ENCODE measurements at regions not wholly inside any gene's neighbourhood (a gene's known extent, or its start where the extent isn't known, plus 50 kb on each side); places are given as distances from the start of the nearest gene placed in this dataset.

DNA sequence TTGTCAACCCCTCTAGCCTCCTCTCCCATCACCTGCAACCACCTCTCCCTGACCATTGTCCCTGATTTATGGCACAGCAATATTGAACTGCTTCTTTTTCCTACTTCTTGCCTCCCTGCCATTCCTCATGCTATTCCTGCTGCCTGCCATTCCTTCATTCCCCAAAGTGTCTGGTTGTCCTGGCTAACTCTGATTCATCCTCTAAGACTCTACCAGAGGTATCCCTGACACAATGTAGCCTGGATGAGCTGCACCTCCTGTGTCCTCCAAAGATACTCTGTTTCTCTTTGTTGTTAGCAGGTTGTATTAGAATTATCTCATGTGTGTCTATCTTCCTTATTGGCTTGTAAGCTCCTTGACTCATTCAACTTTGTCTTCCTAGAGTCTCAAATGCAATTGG lies 53.5 kb upstream of the PTPN3 start (continued):
- TF ChIP-seq, protein P1, sequence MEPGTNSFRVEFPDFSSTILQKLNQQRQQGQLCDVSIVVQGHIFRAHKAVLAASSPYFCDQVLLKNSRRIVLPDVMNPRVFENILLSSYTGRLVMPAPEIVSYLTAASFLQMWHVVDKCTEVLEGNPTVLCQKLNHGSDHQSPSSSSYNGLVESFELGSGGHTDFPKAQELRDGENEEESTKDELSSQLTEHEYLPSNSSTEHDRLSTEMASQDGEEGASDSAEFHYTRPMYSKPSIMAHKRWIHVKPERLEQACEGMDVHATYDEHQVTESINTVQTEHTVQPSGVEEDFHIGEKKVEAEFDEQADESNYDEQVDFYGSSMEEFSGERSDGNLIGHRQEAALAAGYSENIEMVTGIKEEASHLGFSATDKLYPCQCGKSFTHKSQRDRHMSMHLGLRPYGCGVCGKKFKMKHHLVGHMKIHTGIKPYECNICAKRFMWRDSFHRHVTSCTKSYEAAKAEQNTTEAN (CRISPR knock-in tag; IDR thresholded peaks at IDR 0.05) = no peak
- TF ChIP-seq POLR2A (conservative IDR thresholded peaks at IDR 0.05) (no peak), STAT5A (IDR thresholded peaks at IDR 0.05; ENCODE audit: borderline replicate concordance, low read length) (no peak)

DNA sequence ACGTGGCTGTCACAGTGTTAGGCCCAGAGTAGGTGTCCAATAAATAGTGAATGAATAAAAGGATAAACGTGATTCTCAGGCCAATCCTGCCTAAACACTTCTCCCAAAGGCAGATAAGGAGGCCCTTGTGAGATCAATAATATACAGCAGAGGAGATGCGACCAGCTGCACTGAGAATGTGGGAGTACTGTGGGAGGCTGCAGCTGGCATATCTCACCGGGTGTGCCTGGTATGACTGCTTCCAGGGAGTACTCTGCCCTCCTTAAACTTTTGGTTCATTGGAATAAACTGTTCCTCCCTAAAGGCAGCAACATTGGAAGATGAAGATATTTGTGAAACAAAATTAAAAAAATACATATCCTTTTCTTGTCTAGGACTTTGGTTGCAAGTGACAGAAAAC lies 57.1 kb upstream of the PTPN3 start:
- Histone ChIP-seq H3K27me3 (ENCODE audit: control insufficient read depth in 2 of 2, insufficient read depth in 2 of 2, low read length in 2 of 2) (no peaks in the 10 kb centered on the region), H3K4me1 (replicated peaks in 1 of 2; ENCODE audit: control insufficient read depth in 2 of 2, insufficient read depth in 2 of 2, low read length in 2 of 2) (no peaks in the 10 kb centered on the region), H3K9me3 (replicated peaks; ENCODE audit: control insufficient read depth, insufficient read depth, low read depth, low read length) (no peaks in the 10 kb centered on the region), H3K27ac (ENCODE audit: extremely low read depth, low read depth, low read length) (no peak overlapping the region), H2AFZ (ENCODE audit: low read depth, low read length) (no peak overlapping the region), H4K20me1 (replicated peaks; ENCODE audit: control insufficient read depth, insufficient read depth, low read length) (no peaks in the 10 kb centered on the region; the same call in 1 of the 2 replicates), H3K36me3 (ENCODE audit: control insufficient read depth, insufficient read depth, low read length) (no peaks in the 10 kb centered on the region), H3K9me1 (ENCODE audit: control insufficient read depth, insufficient read depth, low read length) (no peaks in the 10 kb centered on the region), H3K4me2 (ENCODE audit: insufficient read depth, low read length) (no peak overlapping the region), H3K9ac (ENCODE audit: insufficient read depth in 1 of 2, low read depth in 2 of 2, low read length in 2 of 2) (no peak overlapping the region), H3K79me2 (ENCODE audit: control insufficient read depth, insufficient read depth, low read length) (no peaks in the 10 kb centered on the region), H3K4me3 (no peak overlapping the region)
- FAIRE-seq (no peak), ATAC-seq (no peak), DNase-seq (ENCODE audit: extremely low read depth in 1 of 4, low spot score in 3 of 4) (no peak)
- in situ Hi-C loops (cut with MboI) (no loop called here), intact Hi-C loops (cut with micrococcal nuclease) (no loop called here)
- no TSS peak for BruUV-seq (replicated peaks)
- 2% methylated on average over 4 of the region's 4 CpGs for WGBS (ENCODE audit: insufficient coverage, low coverage, missing lambda C conversion rate)
- TF ChIP-seq ZFP36 (IDR thresholded peaks at IDR 0.05; ENCODE audit: low read depth, low read length, partially characterized antibody) = no peak
- no peak for TF ChIP-seq E2F3 (CRISPR knock-in tag; IDR thresholded peaks at IDR 0.05)
- no peak for TF ChIP-seq ERF (CRISPR knock-in tag; IDR thresholded peaks at IDR 0.05)
- TF ChIP-seq, protein P2, sequence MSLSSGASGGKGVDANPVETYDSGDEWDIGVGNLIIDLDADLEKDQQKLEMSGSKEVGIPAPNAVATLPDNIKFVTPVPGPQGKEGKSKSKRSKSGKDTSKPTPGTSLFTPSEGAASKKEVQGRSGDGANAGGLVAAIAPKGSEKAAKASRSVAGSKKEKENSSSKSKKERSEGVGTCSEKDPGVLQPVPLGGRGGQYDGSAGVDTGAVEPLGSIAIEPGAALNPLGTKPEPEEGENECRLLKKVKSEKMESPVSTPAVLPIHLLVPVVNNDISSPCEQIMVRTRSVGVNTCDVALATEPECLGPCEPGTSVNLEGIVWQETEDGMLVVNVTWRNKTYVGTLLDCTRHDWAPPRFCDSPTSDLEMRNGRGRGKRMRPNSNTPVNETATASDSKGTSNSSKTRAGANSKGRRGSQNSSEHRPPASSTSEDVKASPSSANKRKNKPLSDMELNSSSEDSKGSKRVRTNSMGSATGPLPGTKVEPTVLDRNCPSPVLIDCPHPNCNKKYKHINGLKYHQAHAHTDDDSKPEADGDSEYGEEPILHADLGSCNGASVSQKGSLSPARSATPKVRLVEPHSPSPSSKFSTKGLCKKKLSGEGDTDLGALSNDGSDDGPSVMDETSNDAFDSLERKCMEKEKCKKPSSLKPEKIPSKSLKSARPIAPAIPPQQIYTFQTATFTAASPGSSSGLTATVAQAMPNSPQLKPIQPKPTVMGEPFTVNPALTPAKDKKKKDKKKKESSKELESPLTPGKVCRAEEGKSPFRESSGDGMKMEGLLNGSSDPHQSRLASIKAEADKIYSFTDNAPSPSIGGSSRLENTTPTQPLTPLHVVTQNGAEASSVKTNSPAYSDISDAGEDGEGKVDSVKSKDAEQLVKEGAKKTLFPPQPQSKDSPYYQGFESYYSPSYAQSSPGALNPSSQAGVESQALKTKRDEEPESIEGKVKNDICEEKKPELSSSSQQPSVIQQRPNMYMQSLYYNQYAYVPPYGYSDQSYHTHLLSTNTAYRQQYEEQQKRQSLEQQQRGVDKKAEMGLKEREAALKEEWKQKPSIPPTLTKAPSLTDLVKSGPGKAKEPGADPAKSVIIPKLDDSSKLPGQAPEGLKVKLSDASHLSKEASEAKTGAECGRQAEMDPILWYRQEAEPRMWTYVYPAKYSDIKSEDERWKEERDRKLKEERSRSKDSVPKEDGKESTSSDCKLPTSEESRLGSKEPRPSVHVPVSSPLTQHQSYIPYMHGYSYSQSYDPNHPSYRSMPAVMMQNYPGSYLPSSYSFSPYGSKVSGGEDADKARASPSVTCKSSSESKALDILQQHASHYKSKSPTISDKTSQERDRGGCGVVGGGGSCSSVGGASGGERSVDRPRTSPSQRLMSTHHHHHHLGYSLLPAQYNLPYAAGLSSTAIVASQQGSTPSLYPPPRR (CRISPR knock-in tag; IDR thresholded peaks at IDR 0.05; ENCODE audit: borderline replicate concordance) = no peak
- no peak for TF ChIP-seq ZNF444 (CRISPR knock-in tag; IDR thresholded peaks at IDR 0.05)
- TF ChIP-seq, protein P3, sequence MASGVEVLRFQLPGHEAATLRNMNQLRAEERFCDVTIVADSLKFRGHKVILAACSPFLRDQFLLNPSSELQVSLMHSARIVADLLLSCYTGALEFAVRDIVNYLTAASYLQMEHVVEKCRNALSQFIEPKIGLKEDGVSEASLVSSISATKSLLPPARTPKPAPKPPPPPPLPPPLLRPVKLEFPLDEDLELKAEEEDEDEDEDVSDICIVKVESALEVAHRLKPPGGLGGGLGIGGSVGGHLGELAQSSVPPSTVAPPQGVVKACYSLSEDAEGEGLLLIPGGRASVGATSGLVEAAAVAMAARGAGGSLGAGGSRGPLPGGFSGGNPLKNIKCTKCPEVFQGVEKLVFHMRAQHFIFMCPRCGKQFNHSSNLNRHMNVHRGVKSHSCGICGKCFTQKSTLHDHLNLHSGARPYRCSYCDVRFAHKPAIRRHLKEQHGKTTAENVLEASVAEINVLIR (CRISPR knock-in tag; IDR thresholded peaks at IDR 0.05) = no peak
- TF ChIP-seq, protein P4, sequence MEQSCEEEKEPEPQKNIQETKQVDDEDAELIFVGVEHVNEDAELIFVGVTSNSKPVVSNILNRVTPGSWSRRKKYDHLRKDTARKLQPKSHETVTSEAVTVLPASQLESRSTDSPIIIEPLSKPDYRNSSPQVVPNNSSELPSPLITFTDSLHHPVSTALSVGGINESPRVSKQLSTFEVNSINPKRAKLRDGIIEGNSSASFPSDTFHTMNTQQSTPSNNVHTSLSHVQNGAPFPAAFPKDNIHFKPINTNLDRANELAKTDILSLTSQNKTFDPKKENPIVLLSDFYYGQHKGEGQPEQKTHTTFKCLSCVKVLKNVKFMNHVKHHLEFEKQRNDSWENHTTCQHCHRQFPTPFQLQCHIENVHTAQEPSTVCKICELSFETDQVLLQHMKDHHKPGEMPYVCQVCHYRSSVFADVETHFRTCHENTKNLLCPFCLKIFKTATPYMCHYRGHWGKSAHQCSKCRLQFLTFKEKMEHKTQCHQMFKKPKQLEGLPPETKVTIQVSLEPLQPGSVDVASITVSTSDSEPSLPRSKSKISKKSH (CRISPR knock-in tag; IDR thresholded peaks at IDR 0.05) = no peak
- no peak for TF ChIP-seq PURB (CRISPR knock-in tag; IDR thresholded peaks at IDR 0.05; ENCODE audit: low read depth)
- CTCF ChIA-PET (ENCODE audit: low intra/inter-chr PET ratio) = interaction anchor here (0.6 kb wide), 1 partner anchor 90 kb away, joined by 3 read pairs; no protein-coding TSS in a partner anchor
- POLR2A ChIA-PET = no interaction called here
